HAP-1 (cell line): ENCODE measurements at regions not wholly inside any gene's neighbourhood (a gene's known extent, or its start where the extent isn't known, plus 50 kb on each side); places are given as distances from the start of the nearest gene placed in this dataset.

ENCODE experiments used
- DNase-seq, 2 experiments: peaks; one replicate each; pipeline ENCODE4 v3.0.0-alpha.2; 2016 to 2020; ENCODE audit warnings: low spot score in 2 of 2
- H3K27me3 ChIP-seq: fragments of 250-450 bp; sonication (Bioruptor Pico); 2 replicates; pipeline ENCODE4 v1.5.1; 2020; ENCODE audit warnings: low read depth, mild to moderate bottlenecking, moderate library complexity
- H3K36me3 ChIP-seq: fragments of 250-450 bp; sonication (Bioruptor Pico); replicated peaks from 2 replicates; pipeline ENCODE4 v1.5.1; 2020; ENCODE audit warnings: mild to moderate bottlenecking
- H3K4me1 ChIP-seq: fragments of 250-450 bp; sonication (Bioruptor Pico); 2 replicates; pipeline ENCODE4 v1.5.1; 2020; ENCODE audit warnings: mild to moderate bottlenecking
- H3K4me3 ChIP-seq: fragments of 250-450 bp; sonication (Bioruptor Pico); 2 replicates; pipeline ENCODE4 v1.5.1; 2020; ENCODE audit warnings: mild to moderate bottlenecking, moderate library complexity
- H3K9me3 ChIP-seq: fragments of 250-450 bp; sonication (Bioruptor Pico); 2 replicates; pipeline ENCODE4 v1.5.1; 2020; ENCODE audit warnings: mild to moderate bottlenecking, moderate library complexity
- in situ Hi-C: fragments of 300-500 bp; cut with MboI; formaldehyde crosslinking; loops from 3 replicates; pipeline ENCODE4 v1.14.3; 2020; ENCODE audit warnings: low sequenced_read_pairs, inconsistent platforms, mixed read lengths

DNA sequence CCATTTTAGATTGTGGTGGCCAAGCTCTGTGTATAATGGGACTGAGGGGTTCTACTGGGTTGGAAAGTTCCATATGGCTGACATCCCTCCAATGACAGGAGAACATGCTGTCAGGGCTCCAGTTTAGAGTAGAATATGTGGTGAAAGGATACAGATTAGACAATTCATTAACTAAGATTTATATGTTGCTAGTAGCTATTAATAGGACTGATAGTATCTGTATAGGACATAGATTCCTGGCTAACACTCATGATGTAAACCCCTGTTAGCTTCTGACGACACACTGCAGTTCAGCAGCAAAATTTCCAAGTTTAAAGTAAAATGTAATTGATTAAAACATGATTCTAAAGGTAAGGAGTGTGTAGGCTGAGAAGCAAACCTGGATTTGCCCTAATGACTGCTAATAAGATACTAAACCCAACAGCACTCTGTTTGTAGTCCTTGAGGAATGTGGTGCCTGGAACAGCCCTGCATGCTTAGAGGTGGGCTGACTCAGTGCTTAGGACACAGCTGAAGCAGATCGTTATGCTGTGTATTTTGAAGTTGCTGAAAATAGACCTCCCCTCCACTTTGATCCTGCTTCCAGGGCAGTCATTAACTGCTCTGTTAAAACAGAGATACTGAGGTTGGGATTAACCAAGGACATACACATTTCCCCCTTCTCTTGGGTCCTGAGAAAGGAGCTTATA is 1129.6 kb downstream of the SORCS3 start:
- Histone ChIP-seq H3K4me3 (no peak overlapping the region), H3K4me1 (no peaks in the 10 kb centered on the region), H3K9me3 (no peaks in the 10 kb centered on the region), H3K27me3 (no peaks in the 10 kb centered on the region), H3K36me3 (no peaks in the 10 kb centered on the region)
- in situ Hi-C loops: no loop called here
- DNase-seq: no peak

DNA sequence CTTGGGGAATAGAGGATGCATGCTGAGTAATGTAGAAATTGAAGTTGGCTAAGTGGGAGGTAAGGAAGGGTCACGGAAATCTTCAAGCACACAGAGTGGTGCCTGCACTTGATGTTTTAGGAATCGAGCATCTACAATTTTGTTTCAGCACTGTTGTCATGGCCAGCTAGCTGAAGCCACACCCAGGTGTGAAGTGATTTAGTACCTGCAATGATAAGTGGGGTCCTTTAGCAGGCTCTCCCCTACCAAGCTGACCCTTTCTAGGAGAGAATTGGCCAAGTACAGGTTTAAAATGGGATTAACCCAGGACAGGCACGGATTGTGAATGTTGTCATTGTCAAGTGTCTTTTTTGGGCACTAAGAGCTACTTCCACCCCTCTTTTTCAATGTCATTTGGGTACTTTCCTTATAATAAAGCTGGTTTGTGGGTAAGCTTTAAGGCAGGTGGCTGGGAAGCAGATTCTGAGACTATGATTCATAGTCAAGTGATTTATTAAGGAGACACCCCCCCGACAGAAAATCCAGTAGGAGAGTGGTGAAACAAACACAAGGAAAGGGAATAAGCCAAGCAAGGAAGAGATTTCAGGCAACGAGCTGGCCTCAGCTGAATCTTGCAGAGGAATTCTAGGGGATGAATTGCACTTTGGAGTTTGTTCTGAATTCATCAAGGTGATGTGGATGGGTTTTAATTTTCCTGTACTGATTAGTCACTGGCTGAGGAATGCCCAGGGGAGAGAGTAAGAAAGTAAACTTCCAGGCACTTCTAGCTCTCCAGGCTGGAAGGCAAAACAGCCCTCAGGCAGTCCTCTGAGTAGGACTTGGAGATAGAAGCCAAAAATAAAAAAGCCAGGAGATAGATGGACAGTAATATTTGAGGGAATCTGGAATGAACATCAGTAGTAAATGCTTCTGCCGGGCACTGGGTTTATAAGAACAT is 1128.4 kb downstream of the SORCS3 start:
- Histone ChIP-seq H3K36me3 (no peaks in the 10 kb centered on the region), H3K4me1 (no peaks in the 10 kb centered on the region), H3K9me3 (no peaks in the 10 kb centered on the region), H3K27me3 (no peaks in the 10 kb centered on the region), H3K4me3 (no peak overlapping the region)
- DNase-seq: no peak
- in situ Hi-C loops: no loop called here

GRCh38 chr10:105763611-105764010 is 1122.5 kb downstream of the SORCS3 start:
- Histone ChIP-seq H3K36me3 (no peaks in the 10 kb centered on the region), H3K27me3 (no peaks in the 10 kb centered on the region), H3K9me3 (no peaks in the 10 kb centered on the region), H3K4me3 (no peak overlapping the region), H3K4me1 (no peaks in the 10 kb centered on the region)
- no peak for DNase-seq
- in situ Hi-C loops: no loop called here

- Histone ChIP-seq H3K4me3 (no peak overlapping the region), H3K4me1 (no peaks in the 10 kb centered on the region), H3K36me3 (no peaks in the 10 kb centered on the region), H3K9me3 (no peaks in the 10 kb centered on the region), H3K27me3 (no peaks in the 10 kb centered on the region)
- in situ Hi-C loops: no loop called here
- DNase-seq: no peak
Observed at GRCh38 chr10:105761576-105762260, 1120.6 kb downstream of the SORCS3 start.

DNA sequence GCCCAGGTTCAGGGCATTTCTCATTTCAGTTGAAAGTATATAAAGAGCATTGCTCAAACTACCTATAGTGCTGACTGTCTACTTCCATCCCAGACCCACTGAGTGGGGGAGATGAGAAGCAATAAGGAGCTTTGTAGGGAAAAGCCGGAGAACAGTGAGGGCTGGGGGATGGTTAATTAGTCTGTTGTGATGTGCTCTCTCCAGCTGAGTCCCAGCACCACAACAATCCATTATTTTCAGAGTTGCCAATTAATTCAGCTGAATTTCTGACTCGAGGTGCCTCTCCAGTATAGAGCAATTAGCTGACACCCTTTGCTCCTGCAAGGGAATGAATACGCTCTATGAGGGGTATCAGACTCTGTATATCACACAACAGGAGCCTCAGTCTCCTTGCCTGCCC is 1118.6 kb downstream of the SORCS3 start:
- in situ Hi-C loops: no loop called here
- Histone ChIP-seq H3K4me3 (no peak overlapping the region), H3K9me3 (no peaks in the 10 kb centered on the region), H3K27me3 (no peaks in the 10 kb centered on the region), H3K4me1 (no peaks in the 10 kb centered on the region), H3K36me3 (no peaks in the 10 kb centered on the region)
- no peak for DNase-seq

DNA sequence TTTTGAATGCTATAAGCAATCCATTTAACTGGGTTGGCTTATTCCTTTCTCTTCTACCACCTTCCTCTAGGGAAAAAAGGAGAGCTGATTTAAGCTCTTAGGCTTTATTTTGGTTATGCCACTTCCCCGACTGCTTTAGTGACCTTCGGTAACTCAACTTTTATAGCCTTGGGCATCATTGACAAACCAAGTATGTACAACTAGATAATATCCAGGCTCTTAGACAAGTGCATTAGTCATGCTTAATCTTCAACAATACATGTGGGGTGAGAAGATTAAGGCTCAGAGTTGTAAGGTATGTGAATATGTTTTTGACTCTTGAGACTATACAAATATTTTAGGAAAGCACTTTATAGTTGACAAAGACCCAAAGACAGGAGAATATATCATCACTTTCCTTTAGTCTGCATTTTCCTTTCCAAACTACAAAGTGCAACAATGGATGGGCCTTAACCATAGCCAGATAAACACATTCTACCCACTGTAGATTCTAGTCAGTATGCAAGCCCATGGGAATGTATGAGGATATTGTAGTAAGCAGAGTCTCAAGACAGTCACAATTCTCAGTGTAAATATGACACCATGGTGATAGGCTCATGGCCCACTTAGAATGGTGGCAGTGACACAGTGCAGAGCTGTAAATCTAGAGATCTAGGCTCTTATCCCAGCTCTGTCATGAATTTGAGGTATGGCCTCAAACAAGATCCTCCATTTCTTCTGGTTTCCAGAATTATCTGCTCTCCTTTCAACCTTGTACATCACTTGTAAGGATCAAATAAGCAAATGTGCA is 1117.3 kb downstream of the SORCS3 start:
- H3K9me3 ChIP-seq: no peaks in the 10 kb centered on the region
- H3K27me3 ChIP-seq: no peaks in the 10 kb centered on the region
- no peak overlapping the region for H3K4me3 ChIP-seq
- DNase-seq: no peak
- in situ Hi-C loops: no loop called here
- H3K36me3 ChIP-seq: no peaks in the 10 kb centered on the region
- no peaks in the 10 kb centered on the region for H3K4me1 ChIP-seq

GRCh38 chr10:105757302-105757701 is 1116.2 kb downstream of the SORCS3 start:
- in situ Hi-C loops: no loop called here
- no peaks in the 10 kb centered on the region for H3K27me3 ChIP-seq

GRCh38 chr10:105756386-105756785 is 1115.3 kb downstream of the SORCS3 start:
- Histone ChIP-seq H3K9me3 (no peaks in the 10 kb centered on the region), H3K36me3 (no peaks in the 10 kb centered on the region), H3K4me1 (no peaks in the 10 kb centered on the region), H3K4me3 (no peak overlapping the region), H3K27me3 (no peaks in the 10 kb centered on the region)
- in situ Hi-C loops: no loop called here
- DNase-seq: no peak

More at GRCh38 chr10:105757302-105757701, 1116.2 kb downstream of the SORCS3 start:
- no peak overlapping the region for H3K4me3 ChIP-seq
- H3K36me3 ChIP-seq: no peaks in the 10 kb centered on the region
- DNase-seq: no peak
- no peaks in the 10 kb centered on the region for H3K4me1 ChIP-seq
- H3K9me3 ChIP-seq: no peaks in the 10 kb centered on the region

DNA sequence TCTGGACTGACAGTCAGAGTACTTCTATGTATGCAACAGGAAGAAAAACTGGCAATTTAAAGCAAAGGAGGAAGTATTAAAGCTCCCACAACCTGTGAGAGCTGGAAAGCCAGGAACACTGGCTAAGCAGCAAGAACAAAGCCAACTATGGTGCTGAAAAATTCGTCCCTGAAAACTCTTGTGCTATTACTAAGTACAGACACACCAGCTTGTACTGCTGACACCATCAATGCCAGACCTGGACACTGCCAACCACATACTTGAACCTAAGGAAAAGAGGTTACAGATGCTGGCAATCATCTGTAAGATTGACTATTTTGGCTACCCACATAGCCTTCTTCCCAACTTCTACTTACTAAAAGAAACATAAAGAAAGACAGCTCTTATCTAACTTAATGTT is 1110.6 kb downstream of the SORCS3 start:
- H3K4me1 ChIP-seq: no peaks in the 10 kb centered on the region
- DNase-seq: no peak
- no peaks in the 10 kb centered on the region for H3K36me3 ChIP-seq
- no peak overlapping the region for H3K4me3 ChIP-seq
- no peaks in the 10 kb centered on the region for H3K27me3 ChIP-seq
- no peaks in the 10 kb centered on the region for H3K9me3 ChIP-seq
- in situ Hi-C loops: no loop called here

- no peaks in the 10 kb centered on the region for H3K27me3 ChIP-seq
- no peak for DNase-seq
- H3K4me1 ChIP-seq: no peaks in the 10 kb centered on the region
- no peaks in the 10 kb centered on the region for H3K9me3 ChIP-seq
- in situ Hi-C loops: no loop called here
- no peaks in the 10 kb centered on the region for H3K36me3 ChIP-seq
- H3K4me3 ChIP-seq: no peak overlapping the region
Observed at GRCh38 chr10:105745596-105746148, 1104.6 kb downstream of the SORCS3 start.

DNA sequence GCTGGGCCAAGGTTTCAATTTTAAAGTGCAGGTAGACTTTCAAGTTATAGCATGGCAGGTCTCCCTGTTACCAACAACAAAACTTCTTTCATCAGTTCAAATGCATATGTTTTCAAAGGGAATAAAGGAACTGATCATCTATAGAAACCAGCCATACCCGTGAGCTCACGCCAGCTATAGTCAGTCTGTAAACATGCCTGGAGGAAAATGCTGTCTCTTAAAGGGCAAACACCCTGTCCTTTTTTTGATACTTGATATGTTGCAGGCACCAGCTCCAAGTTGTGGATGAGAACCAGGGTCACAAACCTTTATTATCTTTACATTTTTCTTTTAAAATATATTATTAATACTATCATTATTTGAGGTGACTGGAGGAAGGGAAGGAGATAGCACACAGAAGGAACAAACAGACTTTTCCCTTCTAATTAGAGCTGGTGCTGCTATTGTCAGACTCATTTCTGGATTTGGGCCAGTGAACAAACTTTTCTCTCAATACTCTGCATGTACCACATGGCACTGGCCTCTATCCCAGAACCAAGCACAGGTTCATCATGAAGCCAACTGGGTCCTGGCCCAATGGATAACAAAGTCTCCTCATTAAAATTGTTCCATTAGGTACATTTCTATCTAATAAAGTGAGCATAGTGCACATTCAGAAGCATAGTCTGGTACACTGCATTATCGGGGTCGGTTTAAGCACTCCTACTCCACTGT is 1102.4 kb downstream of the SORCS3 start:
- in situ Hi-C loops: no loop called here
- H3K4me1 ChIP-seq: no peaks in the 10 kb centered on the region
- no peak for DNase-seq
- H3K27me3 ChIP-seq: no peaks in the 10 kb centered on the region
- H3K36me3 ChIP-seq: no peaks in the 10 kb centered on the region
- H3K4me3 ChIP-seq: no peak overlapping the region
- no peaks in the 10 kb centered on the region for H3K9me3 ChIP-seq

- H3K27me3 ChIP-seq: no peaks in the 10 kb centered on the region
- no peak for DNase-seq
- no peaks in the 10 kb centered on the region for H3K9me3 ChIP-seq
- in situ Hi-C loops: no loop called here
- no peaks in the 10 kb centered on the region for H3K4me1 ChIP-seq
- no peaks in the 10 kb centered on the region for H3K36me3 ChIP-seq
- no peak overlapping the region for H3K4me3 ChIP-seq
Observed at GRCh38 chr10:105742923-105743322, 1101.8 kb downstream of the SORCS3 start.

GRCh38 chr10:105742184-105742583 is 1101.1 kb downstream of the SORCS3 start:
- H3K4me1 ChIP-seq: no peaks in the 10 kb centered on the region
- no peaks in the 10 kb centered on the region for H3K9me3 ChIP-seq
- DNase-seq: no peak
- H3K36me3 ChIP-seq: no peaks in the 10 kb centered on the region
- no peaks in the 10 kb centered on the region for H3K27me3 ChIP-seq
- in situ Hi-C loops: no loop called here
- H3K4me3 ChIP-seq: no peak overlapping the region
